Dendritic cell treated with granulocyte-macrophage colony-stimulating factor and Interleukin-4, amounts not matched to agents 40 ng/mL and 50 ng/mL, for 4 days (primary cell): ENCODE measurements at regions not wholly inside any gene's neighbourhood (a gene's known extent, or its start where the extent isn't known, plus 50 kb on each side); places are given as distances from the start of the nearest gene placed in this dataset.
A peak's percentile ranks its signal among the peaks of the same experiment; 100 is the strongest.

Experiments used
- H3K27ac Mint-ChIP-seq: one replicate; pipeline ENCODE4 v1.8.0; 2022; ENCODE audit warnings: mild to moderate bottlenecking, mixed read lengths
- H3K27me3 Mint-ChIP-seq: one replicate; pipeline ENCODE4 v1.8.0; 2022; ENCODE audit warnings: mild to moderate bottlenecking, mixed read lengths
- H3K36me3 Mint-ChIP-seq: one replicate; pipeline ENCODE4 v1.8.0; 2022; ENCODE audit warnings: low read depth, mixed read lengths
- H3K4me1 Mint-ChIP-seq: one replicate; pipeline ENCODE4 v1.8.0; 2022; ENCODE audit warnings: low read depth, mixed read lengths
- H3K4me3 Mint-ChIP-seq: one replicate; pipeline ENCODE4 v1.8.0; 2022; ENCODE audit warnings: mild to moderate bottlenecking, moderate library complexity, mixed read lengths
- H3K9me3 Mint-ChIP-seq: one replicate; pipeline ENCODE4 v1.8.0; 2022; ENCODE audit warnings: mixed read lengths
- intact Hi-C: fragments of 100-400 bp; cut with micrococcal nuclease; formaldehyde crosslinking; loops from one replicate; pipeline ENCODE4 v1.15.0; 2022

DNA sequence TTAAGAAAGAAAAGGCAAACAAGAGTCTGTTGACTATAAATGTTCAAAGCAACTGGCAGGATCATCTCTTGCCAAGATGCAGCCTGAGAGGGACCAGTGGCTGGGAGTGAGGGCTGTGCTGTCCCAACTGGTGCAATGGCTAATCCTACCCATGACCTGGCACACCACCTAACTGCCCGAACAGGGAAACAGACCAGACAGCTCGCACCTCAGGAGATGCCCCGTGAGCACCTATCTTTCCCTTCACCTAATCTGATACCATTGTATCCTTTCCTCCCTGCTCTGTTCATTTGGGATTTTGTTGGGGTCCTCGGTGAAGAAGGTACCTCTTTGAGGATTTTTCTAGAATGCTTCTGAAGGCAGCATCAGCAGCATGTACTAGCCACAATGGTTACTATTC is 206.5 kb upstream of the MAMLD1 start:
- Mint-ChIP-seq H3K27me3 (no peaks in the 10 kb centered on the region), H3K9me3 (no peaks in the 10 kb centered on the region), H3K4me1 (no peaks in the 10 kb centered on the region), H3K27ac (no peak overlapping the region), H3K36me3 (no peaks in the 10 kb centered on the region), H3K4me3 (no peak overlapping the region)
- intact Hi-C loops = no loop called here

DNA sequence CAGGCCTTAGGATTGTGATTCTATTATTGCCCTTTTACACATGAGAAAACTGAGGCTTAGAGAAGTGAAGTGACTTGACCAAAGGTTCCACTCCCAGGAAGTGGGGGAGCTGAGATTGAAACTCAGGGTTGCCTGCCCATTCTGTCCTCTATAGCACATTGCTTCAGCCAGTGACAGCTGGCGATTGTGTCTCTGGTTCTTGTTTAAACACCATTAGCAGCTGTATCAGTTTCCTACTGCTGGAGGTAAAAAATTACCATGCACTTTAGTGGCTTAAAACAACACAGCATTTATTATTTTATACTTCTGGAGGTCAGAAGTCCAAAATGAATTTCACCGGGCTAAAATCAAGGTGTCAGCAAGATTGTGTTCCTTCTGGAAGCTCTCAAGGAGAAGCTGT is 205.8 kb upstream of the MAMLD1 start:
- Mint-ChIP-seq H3K4me3 (no peak overlapping the region), H3K27me3 (no peaks in the 10 kb centered on the region), H3K9me3 (no peaks in the 10 kb centered on the region), H3K4me1 (no peaks in the 10 kb centered on the region), H3K36me3 (no peaks in the 10 kb centered on the region), H3K27ac (no peak overlapping the region)
- intact Hi-C loops = no loop called here

DNA sequence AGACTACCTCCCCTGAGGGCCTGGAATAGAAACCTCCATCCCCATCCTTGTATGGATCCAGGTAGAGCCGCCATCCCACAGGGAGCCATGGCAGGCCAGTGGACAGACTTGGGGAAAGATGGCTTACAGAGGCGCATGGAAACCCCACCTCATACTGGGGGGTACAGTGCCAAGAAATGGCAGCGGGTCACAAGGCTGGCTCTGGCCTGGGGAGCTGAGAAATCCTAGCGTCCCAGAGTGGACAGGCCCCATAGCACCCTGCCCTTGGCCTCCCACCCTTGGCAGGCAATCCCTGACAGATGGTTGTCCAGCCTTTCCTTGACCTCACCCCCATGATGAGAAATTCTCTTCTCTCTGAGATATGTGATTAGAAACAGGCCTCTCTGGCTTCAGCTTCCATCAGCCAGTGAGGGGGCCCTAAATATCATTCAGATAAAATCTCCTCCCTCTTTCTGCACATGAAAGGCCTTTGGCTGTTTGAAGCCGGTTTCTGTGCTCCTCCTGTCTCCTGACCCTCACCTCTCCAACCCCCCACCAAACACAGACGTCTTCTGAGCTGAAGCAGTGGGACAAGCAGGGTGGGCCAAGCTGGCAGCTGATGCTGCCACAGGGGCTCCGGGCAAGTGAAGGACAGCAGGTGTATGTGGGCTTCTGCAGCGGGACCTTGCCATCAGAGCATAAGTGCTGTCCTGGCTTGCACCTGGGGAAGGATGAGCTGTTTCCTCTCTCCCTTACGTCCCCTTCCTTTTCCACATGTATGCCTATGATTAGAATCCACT is 204.4 kb upstream of the MAMLD1 start:
- H3K9me3 Mint-ChIP-seq = no peaks in the 10 kb centered on the region
- no peaks in the 10 kb centered on the region for H3K27me3 Mint-ChIP-seq
- no peaks in the 10 kb centered on the region for H3K36me3 Mint-ChIP-seq
- no peaks in the 10 kb centered on the region for H3K4me1 Mint-ChIP-seq
- H3K4me3 Mint-ChIP-seq = no peak overlapping the region
- intact Hi-C loops = no loop called here
- no peak overlapping the region for H3K27ac Mint-ChIP-seq

DNA sequence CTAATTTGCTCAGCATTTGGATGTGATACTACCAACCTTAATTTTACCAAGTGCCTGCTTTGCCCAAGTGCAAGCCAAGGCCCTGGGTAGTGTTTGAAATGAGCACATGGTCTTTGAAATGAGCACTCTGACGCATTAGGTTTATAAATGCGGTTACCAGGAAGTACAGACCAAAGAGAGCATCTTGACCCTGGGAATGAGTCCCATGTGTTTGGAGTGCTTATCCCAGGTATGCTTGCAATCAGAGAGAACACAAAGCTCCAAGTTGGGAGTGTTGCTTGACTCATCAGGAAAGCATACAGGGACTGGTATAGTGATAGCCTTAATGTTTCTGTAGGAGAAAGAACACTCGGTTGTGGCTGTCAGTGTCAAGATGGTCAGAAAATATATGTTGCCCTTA is 203.6 kb upstream of the MAMLD1 start:
- Mint-ChIP-seq H3K27me3 (no peaks in the 10 kb centered on the region), H3K36me3 (no peaks in the 10 kb centered on the region), H3K4me1 (no peaks in the 10 kb centered on the region), H3K9me3 (no peaks in the 10 kb centered on the region), H3K4me3 (no peak overlapping the region), H3K27ac (no peak overlapping the region)
- intact Hi-C loops = no loop called here

DNA sequence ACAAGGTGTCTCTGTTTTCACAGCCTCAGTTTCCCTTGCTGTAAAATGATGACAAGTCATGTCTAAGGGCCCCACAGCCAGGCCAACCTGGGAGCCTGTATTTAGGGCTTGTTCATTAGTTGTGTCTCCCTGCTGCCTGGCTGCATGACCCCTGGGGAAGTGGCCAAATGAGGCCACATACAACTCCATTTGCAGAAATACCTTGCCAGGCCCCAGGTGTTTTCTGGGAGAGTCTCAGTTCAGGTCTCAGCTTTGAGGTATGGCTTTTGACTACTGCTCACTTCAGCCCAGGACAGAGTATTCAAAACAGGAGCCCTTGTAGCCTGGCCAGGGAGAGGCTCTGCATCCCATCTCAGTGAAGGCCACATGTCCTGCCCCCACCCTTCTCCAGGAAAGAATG is 202.5 kb upstream of the MAMLD1 start:
- intact Hi-C loops = no loop called here
- Mint-ChIP-seq H3K27me3 (no peaks in the 10 kb centered on the region), H3K9me3 (no peaks in the 10 kb centered on the region), H3K27ac (no peak overlapping the region), H3K4me1 (no peaks in the 10 kb centered on the region), H3K4me3 (no peak overlapping the region), H3K36me3 (no peaks in the 10 kb centered on the region)

DNA sequence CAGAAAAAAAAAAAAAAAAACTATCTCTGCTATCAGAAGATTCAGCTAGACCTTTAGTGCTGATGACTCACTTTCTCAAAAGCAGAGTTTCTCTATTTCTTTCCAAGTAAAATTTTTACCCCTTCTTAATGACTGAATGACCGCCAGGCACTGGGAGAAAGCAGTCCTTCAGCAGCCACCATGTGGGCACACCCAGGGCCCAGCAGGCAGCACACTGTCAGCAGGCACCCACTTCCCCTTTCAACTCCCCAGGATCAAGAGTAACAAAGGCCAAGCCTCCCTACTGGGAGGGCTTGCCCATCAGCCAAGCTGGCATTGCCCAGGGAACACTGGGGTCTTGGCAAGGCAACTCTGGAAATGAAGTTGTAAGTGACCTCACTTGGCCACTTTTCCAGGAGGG is 201.9 kb upstream of the MAMLD1 start:
- H3K4me1 Mint-ChIP-seq = no peaks in the 10 kb centered on the region
- H3K9me3 Mint-ChIP-seq = no peaks in the 10 kb centered on the region
- H3K36me3 Mint-ChIP-seq = no peaks in the 10 kb centered on the region
- intact Hi-C loops = no loop called here
- H3K27ac Mint-ChIP-seq = peak overlapping the region; percentile 55
- no peak overlapping the region for H3K4me3 Mint-ChIP-seq
- no peaks in the 10 kb centered on the region for H3K27me3 Mint-ChIP-seq

DNA sequence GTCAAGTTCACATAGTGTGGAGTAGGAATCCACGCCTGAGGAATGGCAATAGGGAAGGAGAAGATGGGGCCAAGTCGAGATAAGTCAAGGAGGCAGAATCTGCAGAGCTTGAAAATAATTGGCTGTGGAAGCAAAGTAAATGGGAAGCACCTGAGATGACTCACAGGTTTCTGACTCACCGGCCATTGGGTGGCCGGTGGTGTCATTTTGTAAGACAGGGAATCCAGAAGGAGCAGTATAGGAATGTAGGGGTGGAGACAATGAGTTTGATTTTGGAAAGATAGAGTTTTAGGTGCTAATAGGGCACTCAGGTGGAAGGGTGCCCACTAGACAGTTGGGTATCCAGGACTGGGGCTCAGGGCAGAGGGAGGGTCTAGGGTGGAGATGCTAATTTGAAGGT is 201.0 kb upstream of the MAMLD1 start:
- no peaks in the 10 kb centered on the region for H3K4me1 Mint-ChIP-seq
- no peak overlapping the region for H3K4me3 Mint-ChIP-seq
- no peak overlapping the region for H3K27ac Mint-ChIP-seq
- intact Hi-C loops = no loop called here
- H3K27me3 Mint-ChIP-seq = no peaks in the 10 kb centered on the region
- H3K36me3 Mint-ChIP-seq = no peaks in the 10 kb centered on the region
- H3K9me3 Mint-ChIP-seq = no peaks in the 10 kb centered on the region

DNA sequence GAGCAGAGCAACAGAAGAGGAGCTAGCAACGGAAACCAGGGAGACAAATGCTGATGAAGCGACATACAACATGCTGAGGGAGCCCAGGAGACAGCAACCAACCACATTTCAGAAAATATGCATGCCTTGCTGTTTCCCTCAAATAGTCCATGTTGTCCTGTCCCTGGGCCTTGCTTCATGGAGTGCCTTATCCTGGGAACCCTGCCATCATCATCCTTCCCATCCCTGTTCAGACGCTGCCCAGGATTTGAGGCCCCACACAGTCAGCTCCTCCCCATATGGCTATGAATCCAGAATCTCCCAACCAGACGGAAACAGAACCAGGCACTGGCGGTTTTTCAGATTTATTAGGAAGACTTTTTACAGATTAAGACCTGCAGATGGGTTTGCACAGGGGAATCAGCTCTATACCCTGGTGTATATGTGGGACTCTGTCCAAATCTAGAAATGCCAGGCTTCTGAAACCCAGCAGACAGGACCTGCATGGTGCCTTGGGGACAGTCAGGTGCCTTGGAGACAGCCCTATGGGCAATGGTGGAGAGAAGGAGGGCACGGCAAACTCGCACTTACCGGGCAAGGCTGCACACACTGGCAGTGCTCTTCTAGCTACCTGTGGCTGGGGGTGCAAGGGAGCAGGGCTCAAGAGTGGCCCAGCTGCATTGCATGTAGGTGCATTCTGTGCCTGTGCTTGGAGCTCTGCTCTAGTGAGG is 199.7 kb upstream of the MAMLD1 start:
- no peaks in the 10 kb centered on the region for H3K4me1 Mint-ChIP-seq
- no peaks in the 10 kb centered on the region for H3K36me3 Mint-ChIP-seq
- intact Hi-C loops = no loop called here

DNA sequence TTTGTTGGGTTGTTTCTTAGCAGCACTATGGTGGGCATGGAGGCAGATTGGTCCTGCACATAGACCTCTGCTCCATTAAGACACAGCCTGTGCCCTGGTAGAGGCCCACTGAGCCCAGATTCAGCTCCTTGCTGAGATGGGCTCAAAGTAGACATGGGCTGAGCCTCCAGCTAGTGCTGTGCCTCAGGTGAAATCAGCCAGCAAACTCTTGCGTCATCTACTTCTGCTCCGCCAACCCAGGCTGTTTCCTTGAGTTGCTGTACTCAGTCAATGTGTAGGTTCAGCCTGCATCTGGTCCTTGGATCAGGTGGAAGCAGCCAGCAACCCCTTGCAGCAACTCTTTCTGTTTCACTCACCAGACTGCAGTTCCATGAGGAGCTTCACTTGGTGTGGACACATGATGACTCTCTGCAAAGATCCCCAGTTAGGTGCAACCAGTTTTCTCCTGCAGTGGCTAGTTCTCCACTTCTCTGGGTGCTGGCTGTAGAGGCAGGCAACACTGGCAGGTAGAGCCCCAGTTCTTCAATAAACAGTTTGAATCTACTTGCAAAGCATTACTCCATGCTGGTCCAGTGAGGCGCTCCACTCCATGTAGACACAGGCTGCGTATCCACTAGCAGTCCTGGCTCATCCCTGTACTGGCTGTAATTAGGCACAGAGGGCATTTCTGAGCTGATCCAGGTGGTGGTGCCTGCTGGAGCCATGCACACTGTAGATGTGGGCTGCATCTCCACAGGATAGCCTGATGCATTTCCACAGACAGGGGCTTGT is 199.0 kb upstream of the MAMLD1 start:
- Mint-ChIP-seq H3K4me3 (no peak overlapping the region), H3K27ac (no peak overlapping the region), H3K27me3 (no peaks in the 10 kb centered on the region), H3K4me1 (no peaks in the 10 kb centered on the region), H3K36me3 (no peaks in the 10 kb centered on the region), H3K9me3 (no peaks in the 10 kb centered on the region)
- intact Hi-C loops = no loop called here

More for the DNA sequence above, 199.7 kb upstream of the MAMLD1 start:
- no peaks in the 10 kb centered on the region for H3K9me3 Mint-ChIP-seq
- H3K27ac Mint-ChIP-seq = no peak overlapping the region
- no peak overlapping the region for H3K4me3 Mint-ChIP-seq
- no peaks in the 10 kb centered on the region for H3K27me3 Mint-ChIP-seq

DNA sequence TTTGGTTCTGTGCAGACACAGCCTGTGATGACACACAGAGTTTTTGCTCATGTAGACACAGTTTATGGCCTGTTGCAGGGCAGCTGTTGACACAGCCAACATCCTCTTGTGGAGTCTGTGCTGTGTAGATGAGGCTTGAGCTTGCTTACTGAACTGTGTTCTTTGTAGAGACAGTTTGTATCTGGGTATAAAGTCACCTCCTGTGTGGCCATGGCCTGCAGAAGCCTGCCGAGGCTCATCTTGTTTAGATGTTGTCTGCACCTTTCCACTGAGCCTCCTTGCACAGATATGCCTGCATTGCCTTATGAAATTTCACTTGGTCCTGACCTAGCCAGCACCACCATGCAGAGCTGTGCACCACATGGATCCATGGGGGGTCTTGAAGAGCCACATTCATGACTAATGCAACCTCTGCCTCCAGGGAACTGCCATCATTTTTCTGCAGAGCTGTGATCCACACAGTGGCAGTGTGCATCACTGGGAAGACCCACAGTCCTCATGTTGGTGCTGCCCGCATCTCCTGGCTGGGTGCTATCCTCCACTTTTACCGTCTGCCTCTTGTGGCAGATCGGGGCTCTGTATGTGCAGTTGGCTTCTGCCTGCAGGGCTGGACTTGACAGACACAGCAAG is 198.0 kb upstream of the MAMLD1 start:
- Mint-ChIP-seq H3K9me3 (no peaks in the 10 kb centered on the region), H3K27me3 (no peaks in the 10 kb centered on the region), H3K4me1 (no peaks in the 10 kb centered on the region), H3K36me3 (no peaks in the 10 kb centered on the region), H3K27ac (no peak overlapping the region), H3K4me3 (no peak overlapping the region)
- intact Hi-C loops = no loop called here

DNA sequence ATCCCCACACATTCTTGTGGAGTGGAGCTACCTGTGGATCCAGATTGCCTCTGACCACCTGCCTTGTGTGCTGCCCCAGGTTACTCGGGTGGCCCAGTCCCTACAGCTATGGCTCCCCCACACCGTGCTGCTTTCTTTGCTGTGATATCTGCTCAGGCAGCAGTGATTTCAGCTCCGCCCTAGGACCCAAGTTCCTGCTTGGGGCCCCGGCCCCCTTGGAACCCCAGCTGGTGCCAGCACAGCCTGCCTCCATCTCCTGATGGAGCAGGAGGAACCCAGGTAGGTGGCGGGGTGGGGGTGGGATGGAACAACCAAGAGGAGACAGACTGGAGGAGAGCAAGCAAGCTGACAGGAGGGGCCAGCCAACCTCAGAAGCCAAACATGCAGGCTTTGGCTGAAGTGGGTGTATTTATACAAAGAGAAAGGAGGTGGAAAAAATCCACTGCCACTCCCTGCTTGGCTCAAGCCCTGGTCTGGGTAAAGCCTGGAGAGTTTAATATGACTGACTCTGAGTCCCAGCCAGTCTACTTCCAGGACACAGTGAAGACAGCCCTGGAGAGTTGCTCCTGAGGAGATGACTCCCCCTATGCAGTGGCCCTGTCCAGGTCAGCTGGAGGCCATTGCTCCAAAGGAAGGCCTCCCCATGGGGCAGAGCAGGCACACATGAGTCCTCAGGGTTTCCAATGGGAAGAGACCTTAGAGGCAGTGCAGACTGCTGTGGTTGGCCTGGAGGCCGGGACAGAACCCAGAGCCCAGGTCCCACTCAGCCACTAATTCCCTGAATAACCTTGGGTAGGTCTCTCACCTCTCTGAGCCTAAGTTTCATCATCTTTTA is 197.1 kb upstream of the MAMLD1 start:
- Mint-ChIP-seq H3K4me3 (no peak overlapping the region), H3K4me1 (no peaks in the 10 kb centered on the region), H3K36me3 (no peaks in the 10 kb centered on the region), H3K27me3 (no peaks in the 10 kb centered on the region), H3K27ac (no peak overlapping the region), H3K9me3 (no peaks in the 10 kb centered on the region)
- intact Hi-C loops = no loop called here

DNA sequence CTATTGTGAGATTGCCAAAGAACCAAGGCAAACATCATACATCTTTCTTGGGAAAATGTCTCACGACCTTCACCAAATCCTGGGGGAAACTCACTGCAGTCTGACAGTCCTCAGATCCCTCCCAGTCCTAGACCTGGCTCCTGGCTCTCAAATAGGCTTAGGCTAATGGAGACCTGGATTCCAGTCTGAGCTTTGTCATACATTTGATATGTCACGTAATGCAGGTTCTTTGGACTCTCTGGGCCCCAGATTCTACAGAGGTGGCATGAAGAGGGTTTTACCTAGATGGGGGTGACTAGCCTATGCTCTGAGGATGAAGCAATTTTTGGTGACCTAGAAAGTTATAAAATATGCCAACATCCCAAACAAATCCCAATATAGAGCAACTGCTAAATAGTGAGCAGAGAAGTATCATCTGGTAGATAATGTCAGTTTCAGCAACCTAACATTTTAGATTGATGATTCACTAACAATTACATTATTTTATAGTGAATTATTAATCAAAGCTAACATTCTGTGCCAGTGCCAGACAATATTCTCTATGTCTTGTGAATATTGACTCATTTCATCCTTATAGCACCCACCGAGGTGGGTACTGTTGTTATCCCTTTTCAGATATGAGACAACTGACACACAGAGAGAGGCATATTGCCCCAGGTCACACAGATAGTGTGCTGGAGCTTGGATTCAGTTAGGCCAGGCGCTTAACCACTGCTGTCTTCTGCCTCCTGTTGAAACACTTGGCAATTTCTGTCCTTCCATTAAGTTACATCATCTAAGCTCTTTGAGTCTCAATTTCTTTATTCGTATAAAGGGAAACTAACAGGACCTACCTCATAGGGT is 195.4 kb upstream of the MAMLD1 start:
- no peaks in the 10 kb centered on the region for H3K27me3 Mint-ChIP-seq
- intact Hi-C loops = no loop called here
- H3K4me1 Mint-ChIP-seq = no peaks in the 10 kb centered on the region
- H3K27ac Mint-ChIP-seq = no peak overlapping the region
- no peaks in the 10 kb centered on the region for H3K9me3 Mint-ChIP-seq
- no peak overlapping the region for H3K4me3 Mint-ChIP-seq
- no peaks in the 10 kb centered on the region for H3K36me3 Mint-ChIP-seq

DNA sequence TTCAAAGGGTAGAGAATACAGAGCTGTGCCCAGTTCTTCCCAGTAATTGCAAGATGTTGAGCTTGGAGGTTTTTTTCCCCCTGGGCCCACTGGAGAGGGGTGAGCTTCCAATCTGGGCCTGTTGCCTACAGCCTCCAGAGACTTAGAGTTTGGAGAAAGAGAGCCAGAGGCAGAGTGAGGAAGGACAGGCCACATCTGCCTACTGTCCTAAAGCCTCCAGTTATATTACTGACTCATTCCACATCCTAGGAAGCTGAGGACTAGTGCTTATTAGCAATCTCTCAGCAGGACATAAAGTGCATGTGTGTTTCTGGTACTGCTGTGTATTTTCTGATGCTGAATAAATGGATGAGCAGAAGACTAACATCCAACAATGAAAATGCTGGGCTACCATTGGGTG is 181.0 kb upstream of the MAMLD1 start:
- Mint-ChIP-seq H3K4me1 (no peaks in the 10 kb centered on the region), H3K36me3 (no peaks in the 10 kb centered on the region), H3K9me3 (peaks cover 8% of the 10 kb centered on the region), H3K27ac (no peak overlapping the region), H3K4me3 (no peak overlapping the region), H3K27me3 (no peaks in the 10 kb centered on the region)
- intact Hi-C loops = no loop called here
